Thoracic aorta (tissue), 2 donors: ENCODE measurements at regions not wholly inside any gene's neighbourhood (a gene's known extent, or its start where the extent isn't known, plus 50 kb on each side); places are given as distances from the start of the nearest gene placed in this dataset.
"Not testable (repeated sequence)": the region's sequence is repeated elsewhere in the genome, so short reads cannot be mapped to it uniquely, and the experiment has no call there.

Source experiments
- ATAC-seq: fragments of 150-250 bp; one replicate; pipeline ENCODE4 v1.8.0; 2017; ENCODE audit warnings: low read depth; ENCODE audit not compliant: insufficient number of reproducible peaks, low FRiP score
- DNase-seq: peaks from one replicate; pipeline ENCODE4 v3.0.0-alpha.2; 2020; ENCODE audit warnings: low spot score
- H3K27ac ChIP-seq, 2 donors: fragments of 200-600 bp; sonication (generic); 1 replicate in 1 of 2; 2 replicates in 1 of 2; pipeline ENCODE4 v1.5.1; 2016; ENCODE audit warnings: mild to moderate bottlenecking in 2 of 2, moderate library complexity in 2 of 2
- H3K27me3 ChIP-seq: fragments of 200-600 bp; sonication (generic); replicated peaks from 2 replicates; pipeline ENCODE4 v1.6.0; 2016; ENCODE audit warnings: mild to moderate bottlenecking; ENCODE audit not compliant: insufficient read depth
- H3K36me3 ChIP-seq: fragments of 200-600 bp; sonication (generic); one replicate; pipeline ENCODE4 v1.5.1; 2016
- H3K4me1 ChIP-seq, 2 donors: fragments of 200-600 bp; sonication (generic); 1 replicate in 1 of 2; 2 replicates in 1 of 2; pipeline versions ENCODE4 v1.5.1 to v1.6.0; 2016; ENCODE audit warnings: low read depth in 2 of 2, mild to moderate bottlenecking in 1 of 2; ENCODE audit not compliant: control insufficient read depth in 1 of 2
- H3K4me3 ChIP-seq: fragments of 200-600 bp; sonication (generic); 2 replicates; pipeline ENCODE4 v1.5.1; 2016; ENCODE audit warnings: mild to moderate bottlenecking
- H3K9me3 ChIP-seq: fragments of 200-600 bp; sonication (generic); 2 replicates; pipeline ENCODE4 v1.5.1; 2016
- CTCF ChIP-seq: fragments of 200-600 bp; sonication (generic); IDR thresholded peaks from one replicate; pipeline ENCODE4 v1.5.1; 2019; ENCODE audit warnings: antibody characterized with exemption

DNA sequence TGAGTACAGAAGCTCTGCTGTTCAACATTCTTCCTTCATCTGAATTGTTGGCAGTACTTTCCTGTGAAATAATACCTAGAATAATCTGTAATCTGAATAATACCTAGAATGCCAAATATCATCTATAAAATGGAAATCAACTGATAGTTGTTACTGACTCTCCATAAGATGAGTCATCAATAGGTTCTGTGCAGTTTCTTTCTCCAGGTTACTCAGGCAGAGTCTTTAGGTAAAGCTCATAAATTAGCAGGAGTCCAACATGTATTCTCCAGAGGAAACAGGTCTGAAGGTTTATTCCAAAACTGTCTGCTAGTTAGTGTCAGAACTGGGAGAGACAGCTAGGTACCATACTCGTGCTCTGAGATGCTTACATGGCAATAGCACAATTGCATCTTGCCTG, 282.0 kb upstream of the MAP2 start:
- H3K36me3 ChIP-seq, result no peaks in the 10 kb centered on the region
- H3K27me3 ChIP-seq, result no peaks in the 10 kb centered on the region
- H3K9me3 ChIP-seq, result no peaks in the 10 kb centered on the region
- no peak for TF ChIP-seq CTCF
- no peak overlapping the region for H3K4me3 ChIP-seq
- H3K4me1 ChIP-seq, result no peaks in the 10 kb centered on the region
- H3K27ac ChIP-seq, result no peak overlapping the region
- no peak for DNase-seq
- ATAC-seq, result no peak

DNA sequence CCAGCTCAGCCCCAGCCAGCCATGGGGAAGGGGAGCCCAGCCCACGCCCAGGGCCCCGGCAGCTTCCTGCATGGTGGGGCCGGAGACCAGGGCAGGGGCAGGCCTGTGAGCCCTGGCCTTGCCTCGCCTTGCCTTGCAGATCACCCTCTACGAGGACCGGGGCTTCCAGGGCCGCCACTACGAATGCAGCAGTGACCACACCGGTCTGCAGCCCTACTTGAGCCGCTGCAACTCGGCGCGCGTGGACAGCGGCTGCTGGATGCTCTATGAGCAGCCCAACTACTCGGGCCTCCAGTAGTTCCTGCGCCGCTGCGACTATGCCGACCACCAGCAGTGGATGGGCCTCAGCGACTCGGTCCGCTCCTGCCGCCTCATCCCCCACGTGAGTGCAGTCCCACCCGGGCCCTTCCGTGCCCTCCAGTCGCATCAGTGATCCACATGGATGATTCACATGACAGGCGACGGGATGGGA, 278.6 kb upstream of the MAP2 start:
- H3K36me3 ChIP-seq, H3K4me1 ChIP-seq, ATAC-seq, H3K27me3 ChIP-seq, H3K27ac ChIP-seq, H3K9me3 ChIP-seq, H3K4me3 ChIP-seq, DNase-seq: not testable (repeated sequence)

DNA sequence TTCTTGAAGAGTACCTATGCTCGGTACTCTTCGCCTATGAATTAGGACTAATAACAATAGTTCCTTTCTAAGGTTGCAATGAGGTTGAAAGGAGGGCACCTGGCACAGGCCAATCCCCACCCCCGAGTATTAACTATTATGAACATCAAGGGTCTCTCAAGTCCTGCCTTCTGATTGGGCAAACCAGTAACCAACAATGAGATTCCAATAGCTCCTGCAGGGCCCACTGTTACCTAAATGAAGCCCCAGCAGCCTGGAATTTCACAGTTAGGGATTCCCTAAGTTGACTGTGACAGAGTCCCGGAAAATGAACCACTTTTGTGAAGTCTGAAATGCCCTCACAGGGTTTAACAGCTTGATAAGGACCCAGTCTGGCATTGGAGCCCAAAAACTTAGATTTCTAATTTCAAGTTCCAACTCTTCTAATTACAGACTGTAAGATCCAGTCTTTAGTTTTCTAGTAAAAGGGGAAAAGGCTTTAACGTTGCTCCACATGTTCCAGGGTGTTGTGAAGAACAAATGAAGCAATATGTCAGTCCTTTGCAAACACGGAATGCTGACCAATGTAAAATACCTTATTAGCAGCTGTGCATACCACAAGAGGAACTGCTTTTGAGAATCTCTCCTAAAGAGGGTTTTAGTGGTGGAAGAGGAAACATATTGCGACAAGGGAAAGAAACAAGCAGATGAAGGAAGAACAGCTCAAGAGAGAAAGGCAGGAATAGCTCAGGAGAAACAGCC, 277.7 kb upstream of the MAP2 start:
- TF ChIP-seq CTCF, result no peak
- H3K4me3 ChIP-seq, result no peak overlapping the region
- no peaks in the 10 kb centered on the region for H3K4me1 ChIP-seq
- H3K27ac ChIP-seq, result no peak overlapping the region
- no peak for ATAC-seq
- no peak for DNase-seq
- no peaks in the 10 kb centered on the region for H3K27me3 ChIP-seq
- no peaks in the 10 kb centered on the region for H3K9me3 ChIP-seq
- H3K36me3 ChIP-seq, result no peaks in the 10 kb centered on the region

- H3K4me1 ChIP-seq, result no peaks in the 10 kb centered on the region
- no peak for DNase-seq
- ATAC-seq, result no peak
Observed at GRCh38 chr2:209146682-209147320, 277.0 kb upstream of the MAP2 start.

GRCh38 chr2:209147981-209148380, 275.9 kb upstream of the MAP2 start:
- Histone ChIP-seq H3K27ac (no peak overlapping the region), H3K36me3 (no peaks in the 10 kb centered on the region), H3K9me3 (no peaks in the 10 kb centered on the region), H3K4me3 (no peak overlapping the region), H3K27me3 (no peaks in the 10 kb centered on the region), H3K4me1 (no peaks in the 10 kb centered on the region)
- TF ChIP-seq CTCF, result no peak
- ATAC-seq (no peak), DNase-seq (no peak)

More at GRCh38 chr2:209146682-209147320, 277.0 kb upstream of the MAP2 start:
- Histone ChIP-seq H3K27ac (no peak overlapping the region), H3K27me3 (no peaks in the 10 kb centered on the region), H3K4me3 (no peak overlapping the region), H3K36me3 (no peaks in the 10 kb centered on the region), H3K9me3 (no peaks in the 10 kb centered on the region)
- no peak for TF ChIP-seq CTCF
